NCI-H1105 treated with DMSO at 0.1 percent for 48 hours (cell line): ENCODE measurements at regions not wholly inside any gene's neighbourhood (a gene's known extent, or its start where the extent isn't known, plus 50 kb on each side); places are given as distances from the start of the nearest gene placed in this dataset.

Experiments used
- DNase-seq: peaks from one replicate; lab custom pipeline; 2025; lab: John Stamatoyannopoulos, UW

DNA sequence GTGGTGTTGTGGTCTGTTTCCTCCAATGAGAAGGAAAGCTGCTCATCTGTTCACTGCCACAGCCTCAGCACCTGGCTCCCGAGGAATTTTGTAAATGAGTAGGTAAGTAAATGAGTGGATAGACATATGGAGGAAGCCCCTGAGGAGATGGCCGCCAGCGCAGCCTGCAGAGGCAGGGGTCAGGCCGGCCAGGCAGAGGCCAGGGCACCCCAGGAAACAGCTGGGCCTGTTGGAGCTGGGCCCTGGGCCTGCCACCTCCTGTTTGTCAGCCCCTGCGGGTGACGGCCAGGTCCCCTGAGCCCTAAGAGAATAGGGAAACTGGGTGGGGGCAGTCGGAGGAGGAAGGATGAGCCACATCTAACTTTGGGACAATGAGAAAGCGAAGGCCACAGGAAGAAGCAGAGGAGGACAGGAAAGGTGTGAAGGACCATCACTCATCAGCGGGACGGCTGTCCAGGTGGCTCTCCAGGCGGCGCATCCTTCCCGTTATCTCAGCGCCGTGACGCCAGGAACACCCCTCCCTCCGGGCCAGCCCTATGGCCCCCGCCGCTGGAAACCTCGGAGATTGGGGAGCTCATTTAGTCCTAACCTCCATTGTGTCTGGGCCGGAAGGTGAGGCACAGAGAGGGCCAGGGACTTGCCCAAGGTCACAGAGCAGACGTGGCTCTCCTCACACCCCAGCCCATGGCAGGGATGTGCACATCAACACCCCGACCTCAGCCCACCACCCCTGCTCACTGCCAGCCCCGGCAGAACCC lies 142.3 kb upstream of the UNC5B start:
- DNase-seq = no peak

DNA sequence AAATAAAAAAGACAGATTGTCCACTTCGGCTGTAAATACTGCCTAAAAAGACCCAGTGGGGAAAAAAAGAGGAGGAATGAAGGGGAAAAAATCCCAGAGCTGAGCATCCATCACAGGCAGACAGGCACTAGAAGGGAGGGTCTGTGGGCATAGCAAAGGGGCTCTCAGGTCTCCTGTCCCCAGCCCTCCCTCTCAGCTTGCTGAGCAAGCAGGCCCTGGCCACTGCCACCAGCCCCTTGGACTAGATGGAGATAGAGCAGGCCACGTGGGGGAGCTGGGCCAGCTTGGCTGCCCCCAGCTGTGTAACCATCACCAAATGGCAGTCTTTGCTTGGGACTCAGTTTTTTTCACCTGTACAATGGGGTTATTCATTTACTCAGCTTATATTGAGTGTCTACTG lies 141.6 kb upstream of the UNC5B start:
- DNase-seq = no peak

DNA sequence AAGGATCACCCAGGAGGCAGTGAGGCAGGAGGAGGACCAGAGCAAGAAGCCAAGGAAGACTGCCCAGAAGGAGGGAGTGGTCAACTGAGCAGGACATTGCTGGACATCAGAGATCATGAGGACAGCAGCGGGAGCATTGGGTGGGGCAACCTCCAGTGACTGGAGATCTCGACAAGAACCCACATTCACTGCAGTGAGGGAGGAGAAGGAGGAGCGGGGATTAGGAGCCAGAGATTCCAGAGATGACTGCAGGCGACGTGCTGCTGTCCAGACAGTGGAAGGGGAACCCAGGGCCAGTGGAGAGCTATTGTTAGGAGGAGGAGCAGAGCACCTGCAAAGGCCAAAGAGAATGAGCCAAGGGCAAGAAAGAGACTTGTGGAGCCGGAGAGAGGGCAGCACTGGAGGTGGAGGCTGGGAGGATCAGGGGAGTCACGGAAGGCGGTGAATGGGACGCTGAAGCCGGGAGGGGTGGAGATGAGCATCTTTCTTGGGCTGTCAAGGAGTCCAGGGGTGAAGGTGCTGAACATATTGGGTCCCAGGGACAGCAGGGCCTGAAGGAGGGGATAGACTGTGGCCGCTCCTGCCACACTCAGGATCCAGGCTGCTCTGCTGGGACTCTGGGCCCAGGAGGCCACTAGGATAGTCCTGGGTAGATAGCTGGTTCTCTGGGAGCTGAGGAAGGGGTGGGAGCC lies 140.1 kb upstream of the UNC5B start:
- no peak for DNase-seq

DNA sequence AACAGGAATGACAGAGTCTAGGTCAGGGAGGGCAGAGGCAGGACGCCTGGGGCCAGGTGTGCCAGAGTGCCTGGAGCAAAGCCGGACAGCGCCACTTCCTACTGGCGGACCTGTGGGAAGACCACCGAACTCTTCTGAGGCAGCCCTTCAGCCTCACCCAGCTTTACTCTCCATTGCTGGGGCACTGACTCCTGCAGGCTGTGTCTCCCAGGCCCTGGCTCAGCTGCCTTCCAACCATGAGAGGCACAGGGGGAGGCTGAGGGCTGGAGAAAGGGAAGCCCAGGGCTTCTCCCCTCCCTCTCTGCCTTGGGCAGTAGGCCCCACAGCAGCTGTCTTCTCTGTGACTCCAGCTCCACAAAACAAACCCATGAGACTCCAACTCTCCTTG lies 139.6 kb upstream of the UNC5B start:
- no peak for DNase-seq

DNA sequence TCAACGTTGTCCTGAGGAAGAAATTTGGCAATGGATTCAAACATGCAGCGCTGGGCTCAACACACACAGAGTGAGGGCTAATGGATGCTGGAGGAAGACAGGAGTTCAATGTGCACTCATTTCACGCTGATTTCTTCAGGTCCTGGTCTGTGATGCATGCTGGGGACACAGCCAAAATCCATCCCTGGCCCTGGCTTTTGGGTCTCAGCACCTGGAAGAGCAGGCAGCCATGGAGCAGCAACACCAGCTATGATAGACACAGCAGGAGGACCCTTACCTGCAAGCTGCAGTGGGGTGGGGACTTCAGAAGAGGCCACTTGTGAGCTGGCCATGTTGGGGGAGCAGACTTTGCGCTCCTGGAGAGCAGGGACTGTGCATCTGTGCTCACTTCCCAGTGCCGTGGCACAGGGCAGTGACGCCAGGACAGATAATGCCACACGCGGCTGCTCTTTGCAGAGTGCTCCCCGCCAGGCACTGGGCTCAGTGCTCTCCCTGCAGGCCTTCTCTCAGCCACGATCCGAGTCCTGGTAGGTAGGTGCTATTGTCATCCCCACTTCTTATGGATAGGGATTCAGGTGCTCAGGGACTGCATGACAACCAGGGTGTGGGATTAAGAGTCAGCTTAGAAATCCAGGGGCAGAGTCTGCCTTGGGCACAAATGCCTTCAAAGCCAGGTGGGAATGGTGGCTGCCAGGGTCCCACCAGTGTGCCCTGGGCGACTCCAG lies 138.8 kb upstream of the UNC5B start:
- no peak for DNase-seq

DNA sequence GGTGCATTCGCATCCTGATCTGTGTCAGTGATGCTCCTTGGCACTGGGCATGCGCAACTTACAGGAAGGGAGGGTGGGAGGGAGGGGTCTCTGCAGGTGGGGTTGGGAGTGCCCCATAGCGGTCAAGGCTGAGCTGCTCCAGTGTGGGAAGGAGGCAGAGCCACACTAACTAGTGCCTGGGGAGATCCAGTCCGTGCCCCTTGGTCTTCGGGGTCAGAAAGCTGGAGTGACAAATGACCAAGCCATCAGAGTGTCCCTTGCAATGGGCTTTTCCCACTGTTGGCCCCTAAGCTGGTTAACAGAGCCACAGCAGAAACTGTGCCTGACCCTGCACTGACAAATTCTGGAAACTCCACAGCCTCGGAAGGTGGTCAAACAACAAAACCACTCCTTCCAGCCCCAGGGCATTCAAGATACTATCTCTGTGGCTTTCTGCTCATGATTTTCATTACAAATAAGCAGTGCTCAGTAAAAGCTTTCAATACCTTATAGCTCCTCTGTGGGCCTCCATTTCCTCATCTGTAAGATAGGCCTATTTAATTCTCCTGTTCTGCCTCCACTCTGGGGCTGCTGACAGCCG lies 138.1 kb upstream of the UNC5B start:
- DNase-seq = no peak

DNA sequence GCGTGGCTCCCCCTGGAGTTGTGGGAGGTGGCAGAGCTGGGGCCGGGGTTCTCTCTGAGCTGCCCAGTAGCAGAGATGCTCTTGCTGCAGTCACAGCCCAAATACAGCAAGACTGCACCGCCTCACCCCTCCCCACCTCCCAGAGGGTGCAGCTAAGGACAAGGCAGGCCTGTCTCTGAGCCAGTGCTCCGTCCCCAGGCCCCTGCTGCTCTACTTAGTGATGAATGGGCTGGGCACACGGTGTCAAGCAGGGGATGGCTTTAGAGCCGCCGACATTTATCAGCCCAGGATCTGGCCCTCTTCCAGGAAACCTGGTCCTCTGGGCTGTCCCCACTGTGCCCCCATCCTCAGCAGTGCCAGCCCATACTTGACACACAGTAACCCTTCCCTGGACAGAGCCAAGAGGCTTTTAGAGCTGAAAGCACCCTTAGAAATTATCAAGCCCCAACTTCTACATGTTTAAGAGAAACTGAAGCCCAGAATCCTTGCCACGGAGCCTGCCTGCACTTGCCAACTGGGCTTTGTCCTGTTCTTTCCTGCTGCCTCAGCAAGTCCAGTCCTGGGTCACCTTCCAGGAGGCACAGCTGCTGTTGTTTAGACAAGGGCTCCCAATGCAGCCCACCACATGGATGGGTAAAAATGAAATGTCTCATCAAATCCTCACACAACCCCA lies 137.1 kb upstream of the UNC5B start:
- peak; percentile 85 for DNase-seq

DNA sequence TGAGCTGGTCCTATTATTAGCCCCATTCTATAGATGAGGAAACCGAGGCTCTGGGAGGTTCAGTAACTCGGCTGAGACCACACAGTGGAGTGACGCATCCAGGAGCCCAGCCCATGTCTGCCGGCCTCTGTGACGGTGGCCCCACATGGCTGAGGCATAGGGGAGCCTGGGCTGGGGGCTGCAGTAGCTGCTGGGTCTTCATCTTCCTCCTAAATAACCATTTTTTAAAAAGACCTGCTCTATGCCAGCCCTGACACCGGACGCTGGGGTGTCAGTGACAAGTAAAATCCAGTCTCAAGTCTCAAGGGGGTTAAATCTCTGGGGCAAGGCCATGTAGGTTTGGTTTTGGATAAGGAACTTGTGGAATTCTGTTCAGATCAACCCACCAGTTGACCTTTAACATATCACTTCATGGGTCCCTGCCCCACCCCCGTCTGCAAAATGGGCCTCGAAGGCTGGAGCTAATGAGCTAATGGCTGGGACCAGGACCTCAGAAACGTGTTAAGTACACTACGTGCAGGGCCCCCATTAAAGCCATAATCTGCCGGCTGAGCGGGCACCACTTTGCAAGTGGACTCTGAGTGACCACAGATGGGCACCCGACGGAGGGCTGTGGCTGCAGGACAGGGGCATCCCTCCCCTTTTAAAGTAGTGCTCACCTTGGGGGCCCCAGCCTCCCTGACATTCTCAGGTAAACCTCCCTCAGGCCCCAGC lies 136.5 kb upstream of the UNC5B start:
- DNase-seq = no peak

DNA sequence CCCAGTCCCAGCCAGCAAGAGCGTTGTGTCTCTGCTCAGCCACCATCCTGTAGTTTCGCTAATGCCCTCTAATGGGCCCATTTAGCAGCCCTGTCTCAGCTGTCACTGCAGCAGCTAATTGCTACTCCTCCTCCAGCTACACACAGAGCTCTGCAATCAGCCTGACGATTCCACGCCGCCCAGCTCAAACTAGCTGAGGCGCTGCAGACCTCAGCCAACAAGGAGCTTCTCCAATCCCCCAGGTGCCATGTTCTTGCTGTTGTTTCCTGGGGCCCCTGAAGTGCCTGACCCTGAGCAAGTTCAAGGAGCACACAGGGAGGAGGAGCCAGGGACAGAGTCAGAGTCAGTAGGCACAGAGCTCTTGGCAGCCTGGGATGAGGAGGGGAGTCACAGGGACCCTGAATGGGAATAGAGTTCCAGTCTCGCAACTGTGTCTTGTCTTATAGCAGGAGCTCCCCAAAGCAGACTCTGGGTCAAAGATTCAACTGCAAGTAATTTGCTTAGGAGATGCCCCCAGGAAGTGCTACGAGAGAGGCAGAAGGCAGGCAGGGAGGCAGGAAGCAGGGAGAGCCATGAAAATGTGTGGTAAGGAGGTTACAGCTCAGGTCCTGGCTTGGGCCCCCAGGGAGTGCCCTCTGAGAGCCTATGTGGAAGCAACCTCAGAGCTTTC lies 135.8 kb upstream of the UNC5B start:
- DNase-seq = peak; percentile 60

DNA sequence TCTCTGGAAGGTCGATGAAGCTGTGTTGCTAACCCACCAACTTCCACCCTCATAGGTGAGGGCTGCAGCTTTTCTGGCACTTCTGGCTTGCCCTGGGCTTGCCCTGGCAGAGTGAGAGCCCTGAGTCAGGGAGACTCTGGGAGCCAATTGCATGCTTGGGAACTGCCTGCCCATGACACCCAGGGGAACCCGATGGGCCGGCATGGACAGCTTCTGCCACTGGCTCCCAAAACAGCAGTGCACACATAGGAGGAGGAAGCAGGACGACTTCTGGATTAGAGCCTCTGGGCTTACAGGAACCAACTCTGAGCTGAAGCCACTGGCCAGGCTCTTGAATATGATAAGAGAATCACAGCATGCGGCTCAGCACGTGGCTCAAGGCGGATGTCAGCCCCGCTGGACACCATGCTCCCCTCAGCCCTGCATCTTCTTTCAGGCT lies 135.2 kb upstream of the UNC5B start:
- DNase-seq = no peak

DNA sequence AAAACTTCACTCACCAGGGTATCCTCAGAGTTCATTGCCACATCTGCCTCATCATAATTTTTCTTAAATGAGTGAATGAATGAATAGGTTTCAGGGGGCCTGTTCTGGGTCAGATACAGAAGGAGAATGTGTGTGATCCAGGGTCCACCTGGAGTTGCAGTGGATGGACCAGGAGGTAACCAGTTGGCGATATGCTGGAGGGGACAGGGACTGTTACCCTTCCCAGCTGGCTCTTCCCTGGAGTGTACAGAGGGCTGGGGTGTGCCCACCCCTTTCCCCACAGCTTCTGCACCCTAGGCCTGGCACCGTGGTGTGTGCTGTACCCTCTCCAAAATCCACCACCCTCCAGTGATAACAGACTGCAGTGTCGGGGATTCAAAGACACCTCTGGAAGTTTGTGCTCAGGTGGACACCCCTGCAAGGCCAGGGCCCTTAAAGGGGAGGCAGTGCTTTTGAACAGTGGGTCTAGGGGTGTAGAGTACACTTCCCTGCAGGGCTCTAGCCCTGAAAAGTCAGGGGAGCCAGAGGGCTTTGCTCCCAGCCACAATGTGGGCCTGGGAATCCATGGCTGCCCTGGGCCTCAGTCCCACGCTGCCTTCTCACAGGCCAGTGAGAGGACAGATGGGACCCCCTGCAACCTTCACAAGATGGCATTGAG lies 134.4 kb upstream of the UNC5B start:
- no peak for DNase-seq

DNA sequence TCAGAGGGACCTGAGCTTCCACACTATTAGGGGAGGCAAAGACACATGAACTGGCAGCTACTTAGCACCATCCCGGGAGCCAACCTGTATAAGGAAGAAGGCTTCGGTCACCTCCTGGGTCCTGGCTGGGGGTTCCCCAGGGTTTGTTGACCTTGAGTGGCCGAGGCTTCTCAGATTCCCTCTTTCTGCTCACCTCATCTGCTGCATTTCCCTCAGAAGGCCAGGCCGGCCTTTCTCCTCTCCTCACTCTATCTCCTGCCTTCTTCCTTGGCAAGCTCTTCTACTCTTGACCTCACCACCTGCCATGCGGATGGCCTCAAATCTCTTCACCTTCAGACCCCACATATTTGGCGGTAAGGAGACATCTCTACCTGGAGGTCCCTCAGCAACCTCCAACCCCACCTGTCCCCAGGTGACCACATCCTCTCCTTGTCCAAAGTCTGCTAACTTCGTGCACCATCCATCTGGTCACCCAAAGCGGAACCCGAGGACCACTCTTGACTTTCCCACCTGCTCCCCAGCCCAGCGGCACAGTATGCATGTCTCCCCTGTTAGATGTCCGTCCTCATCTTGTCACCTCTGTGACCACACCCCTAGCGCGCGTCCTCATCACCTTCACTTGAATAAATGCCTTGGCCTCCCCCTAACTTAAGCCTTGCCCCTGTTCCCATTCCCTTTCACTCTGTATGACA lies 133.8 kb upstream of the UNC5B start:
- no peak for DNase-seq

DNA sequence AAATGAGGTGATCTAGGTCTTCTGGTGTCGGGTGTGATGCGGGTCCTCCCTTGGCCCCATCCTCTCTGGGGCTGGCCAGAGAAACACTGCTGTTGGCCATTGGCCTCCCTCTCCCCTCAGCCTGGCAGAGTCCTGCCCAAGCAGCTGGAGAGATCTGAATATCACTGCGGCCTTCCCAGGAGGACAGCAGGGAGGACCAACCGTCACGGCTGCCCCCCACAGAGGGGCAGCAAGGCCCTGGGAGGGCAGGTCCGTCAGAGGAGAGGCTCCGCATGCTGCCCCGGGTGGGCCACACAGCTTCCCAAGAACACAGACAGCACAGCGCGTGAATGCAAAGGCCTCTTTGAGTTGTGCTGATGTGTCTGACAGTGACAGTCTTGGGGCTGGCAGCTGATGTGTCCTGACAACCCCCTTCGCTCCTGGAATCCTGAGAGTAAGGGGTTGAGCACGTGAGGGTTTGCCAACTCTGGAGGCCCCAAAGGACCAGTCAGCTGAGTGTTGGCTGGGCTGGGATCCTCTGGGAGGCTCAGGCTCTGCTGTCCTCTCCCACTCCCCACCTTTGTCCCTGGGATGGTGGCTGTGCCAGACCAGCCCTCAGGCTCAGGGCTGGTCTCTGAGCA lies 132.5 kb upstream of the UNC5B start:
- no peak for DNase-seq

DNA sequence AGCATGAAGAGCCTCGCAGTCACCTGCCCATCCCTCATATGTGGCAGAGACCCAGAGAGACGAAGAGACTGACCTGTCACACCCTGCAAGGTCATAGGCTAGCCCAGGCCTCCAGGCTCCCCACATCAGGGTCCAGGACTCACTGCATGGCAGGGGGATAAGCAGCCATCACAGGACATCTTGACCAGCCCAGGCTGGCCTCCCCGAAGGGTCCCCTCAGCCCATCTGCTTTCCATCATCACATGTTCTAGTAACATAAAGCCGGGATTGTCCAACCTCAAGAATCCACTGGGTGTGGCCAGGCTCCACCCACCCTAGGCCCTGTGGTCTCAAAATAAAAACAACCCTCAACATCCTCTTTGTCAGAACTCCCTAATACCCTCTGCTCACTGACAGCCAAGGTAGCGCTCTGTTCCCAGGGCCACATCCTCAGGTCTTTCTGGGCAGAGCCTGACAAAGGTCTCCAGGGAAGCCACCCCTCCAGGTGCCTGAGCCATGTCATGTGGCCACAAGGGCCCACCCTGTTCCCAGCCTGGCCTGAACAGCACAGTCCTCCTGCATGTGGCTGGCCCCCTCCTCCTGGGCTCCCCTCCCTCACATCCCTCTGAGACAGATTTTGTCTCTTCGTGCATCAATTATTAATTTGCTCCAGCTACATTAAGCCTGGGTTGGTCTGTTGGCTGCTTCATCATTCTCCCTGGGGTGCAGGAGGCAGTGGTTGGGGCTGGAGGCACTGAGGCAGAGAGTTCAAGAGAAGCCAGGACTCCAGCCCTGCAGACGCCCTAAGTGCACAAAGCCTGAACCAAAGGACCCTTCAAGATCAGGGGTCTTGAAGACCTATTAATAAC lies 131.8 kb upstream of the UNC5B start:
- DNase-seq = no peak

DNA sequence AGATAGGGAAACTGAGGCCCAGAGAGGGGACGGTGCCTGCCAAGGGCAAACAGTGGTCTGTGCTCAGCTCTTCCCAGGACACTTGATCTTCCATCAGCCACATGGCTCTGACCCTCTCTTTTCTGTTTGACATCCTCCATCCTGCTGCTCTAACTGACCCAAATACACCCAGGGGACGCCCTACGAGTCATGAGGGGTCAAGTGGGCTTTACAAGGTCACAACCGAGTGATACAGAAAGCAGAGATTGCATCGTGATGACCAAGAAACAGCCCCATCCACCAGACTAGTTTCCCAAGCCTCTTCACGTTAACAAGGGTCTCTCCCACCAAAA lies 131.2 kb upstream of the UNC5B start:
- no peak for DNase-seq

DNA sequence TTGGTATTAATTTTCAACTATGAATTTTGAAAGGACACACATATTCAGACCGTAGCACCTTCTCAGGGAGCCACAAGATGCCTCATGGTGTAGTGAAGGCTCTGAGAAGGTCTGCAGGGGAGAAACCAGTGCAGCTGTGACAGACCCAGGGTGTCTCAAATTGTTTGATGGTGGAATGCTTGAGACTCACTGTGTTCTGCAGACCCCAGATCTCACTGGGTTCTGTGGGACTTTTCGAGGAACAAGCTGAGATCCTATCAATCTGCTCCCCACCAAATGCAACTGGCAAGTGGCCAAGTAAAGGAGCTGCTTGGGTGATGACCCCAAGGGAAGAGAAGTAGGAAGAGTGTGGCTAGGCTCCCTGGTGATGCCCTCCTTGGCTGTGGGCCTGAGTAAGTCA lies 130.5 kb upstream of the UNC5B start:
- no peak for DNase-seq

DNA sequence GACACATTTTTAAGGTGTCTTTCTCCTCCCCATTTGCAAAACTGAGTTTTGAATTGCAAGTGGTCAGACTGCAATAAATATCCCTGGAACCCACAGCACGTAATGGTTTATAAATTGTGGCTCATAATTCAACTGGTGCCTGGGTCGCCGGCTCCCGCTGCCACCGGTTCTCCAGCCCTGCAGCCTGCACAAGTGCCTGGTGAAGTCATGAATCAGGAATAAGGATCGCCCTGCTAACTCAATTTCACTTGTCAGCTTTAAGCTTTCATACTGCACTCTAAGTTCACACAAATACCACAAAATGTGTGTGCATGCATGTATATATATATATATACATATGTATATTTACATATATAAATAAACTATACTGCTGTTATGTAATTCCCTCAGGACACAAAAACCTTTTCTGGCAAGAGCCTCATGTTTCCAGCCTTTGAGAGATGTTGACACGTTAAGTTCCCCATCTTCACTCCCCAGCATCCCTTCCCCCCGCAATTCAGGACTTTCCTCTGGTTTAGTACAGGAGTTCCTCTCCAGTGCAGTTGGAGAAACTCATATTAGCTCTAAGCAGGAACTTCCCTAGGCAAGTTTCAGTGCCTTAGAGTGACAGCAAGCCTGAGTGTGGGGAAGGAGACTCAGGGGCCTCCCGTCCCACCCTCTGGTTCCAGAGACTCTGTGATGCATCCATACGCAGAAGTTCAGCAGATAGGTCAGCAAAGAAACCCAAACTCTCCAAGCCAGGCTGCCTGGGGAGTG lies 129.2 kb upstream of the UNC5B start:
- DNase-seq = no peak

DNA sequence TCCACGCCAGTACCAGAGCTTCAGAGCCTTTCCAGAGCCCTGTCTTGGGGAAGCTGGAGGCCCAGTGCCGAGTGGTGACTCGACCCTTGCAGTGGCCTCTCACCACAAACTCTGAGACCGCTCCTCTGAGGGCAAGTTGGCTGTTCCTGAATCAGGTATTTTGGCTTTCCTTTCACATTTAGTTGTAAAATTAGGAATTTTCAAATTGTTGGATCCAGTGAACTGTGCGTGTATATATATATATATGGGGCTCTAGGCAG lies 128.7 kb upstream of the UNC5B start:
- DNase-seq = no peak
